Spinal cord (tissue), 9 donors: ENCODE measurements at regions not wholly inside any gene's neighbourhood (a gene's known extent, or its start where the extent isn't known, plus 50 kb on each side); places are given as distances from the start of the nearest gene placed in this dataset.
A peak's percentile ranks its signal among the peaks of the same experiment; 100 is the strongest.
"Not testable (repeated sequence)": the region's sequence is repeated elsewhere in the genome, so short reads cannot be mapped to it uniquely, and the experiment has no call there.

Source experiments
- DNase-seq, 6 donors: peaks; one replicate each; pipeline versions ENCODE4 v3.0.0 to v3.0.0-alpha.2; 2013 to 2015; ENCODE audit warnings: low spot score in 6 of 6, low read depth in 4 of 6
- H3K27ac ChIP-seq: one replicate; pipeline ENCODE4 v1.5.1; 2013; ENCODE audit warnings: low read depth, low read length, control low read depth
- H3K27me3 ChIP-seq: one replicate; pipeline ENCODE4 v1.6.1; 2013; ENCODE audit warnings: low read length; ENCODE audit not compliant: control insufficient read depth, insufficient read depth
- H3K36me3 ChIP-seq: one replicate; pipeline ENCODE4 v1.6.1; 2013; ENCODE audit warnings: low read length; ENCODE audit not compliant: control insufficient read depth, insufficient read depth
- H3K4me1 ChIP-seq: one replicate; pipeline ENCODE4 v1.6.1; 2013; ENCODE audit warnings: low read length; ENCODE audit not compliant: control insufficient read depth, insufficient read depth
- H3K4me3 ChIP-seq: one replicate; pipeline ENCODE4 v1.5.1; 2013; ENCODE audit warnings: low read depth, low read length, control low read depth
- H3K9me3 ChIP-seq: one replicate; pipeline ENCODE4 v1.6.1; 2013; ENCODE audit warnings: low read length; ENCODE audit not compliant: control insufficient read depth, insufficient read depth
- WGBS: methylation state at CpG from one replicate; pipeline ENCODE4 v1.1.5; 2013; ENCODE audit warnings: missing lambda C conversion rate; ENCODE audit not compliant: insufficient coverage; 5-methylcytosine and 5-hydroxymethylcytosine counted together
- donor health status: healthy.

DNA sequence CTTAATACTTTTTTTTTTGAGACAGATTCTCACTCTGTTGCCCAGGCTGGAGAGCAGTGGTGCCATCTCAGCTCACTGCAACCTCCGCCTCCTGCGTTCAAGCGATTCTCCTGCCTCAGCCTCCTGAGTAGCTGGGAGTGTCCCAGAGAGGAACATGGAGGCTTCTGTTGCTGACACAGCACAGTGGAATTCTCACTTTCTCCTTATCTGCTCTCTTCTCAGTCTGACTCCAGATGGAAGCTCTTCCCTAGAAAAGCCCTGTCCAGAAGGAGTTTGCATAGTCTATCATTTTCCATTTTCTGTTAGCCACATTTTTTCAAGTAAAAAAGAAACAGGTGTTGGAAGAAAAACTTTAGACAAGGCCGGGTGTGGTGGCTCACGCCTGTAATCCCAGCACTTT is 98.5 kb upstream of the KIF26B start:
- not testable (repeated sequence) for H3K27ac ChIP-seq, H3K9me3 ChIP-seq, H3K4me3 ChIP-seq, DNase-seq, H3K36me3 ChIP-seq, H3K27me3 ChIP-seq, H3K4me1 ChIP-seq
- 96% methylated on average over 3 of the region's 5 CpGs for WGBS

DNA sequence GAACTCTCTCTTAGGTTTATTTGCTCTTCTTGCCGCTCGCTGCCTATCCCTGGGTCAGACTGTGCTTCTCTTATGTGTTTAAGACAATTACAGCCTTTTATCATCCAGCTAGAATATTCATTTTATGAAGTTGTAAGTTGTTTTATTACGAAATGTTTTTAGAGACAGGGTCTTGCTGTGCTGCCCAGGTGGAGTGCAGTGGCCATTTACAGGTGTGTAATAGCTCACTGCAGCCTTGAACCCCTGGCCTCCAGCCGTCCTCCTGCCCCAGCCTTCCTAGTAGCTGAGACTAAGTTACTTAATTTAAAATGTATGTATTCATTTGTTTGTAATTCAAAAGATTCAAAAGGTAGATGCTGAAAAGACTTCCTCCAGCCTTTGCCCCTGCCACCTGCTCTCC is 99.0 kb upstream of the KIF26B start:
- WGBS = no CpG with 5 or more reads among the region's 4 CpGs
- no peak for DNase-seq

DNA sequence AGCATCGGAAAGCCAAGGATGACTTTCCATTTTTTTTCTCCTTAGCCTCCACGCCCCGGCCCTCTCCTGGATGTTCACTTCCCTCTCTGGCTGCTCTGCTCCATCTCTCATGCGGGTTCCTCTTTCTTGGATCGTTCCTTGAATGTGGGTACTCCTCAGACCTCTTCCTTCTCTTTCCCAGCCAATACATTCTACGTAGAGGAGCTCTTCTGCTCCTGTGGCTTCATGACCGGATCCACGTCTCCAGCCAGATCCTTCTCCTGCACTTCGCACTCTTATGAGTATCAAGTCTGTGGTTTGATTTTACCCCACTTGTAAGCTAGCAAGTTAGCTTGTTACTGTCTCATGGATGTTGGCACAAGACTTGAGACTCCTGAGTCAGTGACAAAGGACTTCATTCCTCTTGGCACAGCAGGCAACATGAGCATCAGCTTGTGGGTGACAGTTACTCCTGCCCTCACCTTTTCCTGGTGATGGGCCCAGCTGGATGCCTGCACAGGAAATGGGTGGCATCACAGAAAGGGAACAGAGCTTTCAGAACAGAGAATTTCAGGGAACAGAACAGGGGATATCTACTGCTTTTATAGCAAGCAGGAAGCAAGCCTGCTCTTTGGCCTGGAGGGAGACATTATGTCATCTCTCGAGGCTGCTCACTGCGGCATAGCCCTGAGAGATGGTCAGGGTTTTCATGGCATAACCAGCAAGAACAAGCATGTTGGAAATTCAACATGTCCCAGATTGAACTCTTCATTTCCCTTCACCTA is 100.1 kb upstream of the KIF26B start:
- Histone ChIP-seq H3K27ac (no peak overlapping the region), H3K4me1 (no peaks in the 10 kb centered on the region), H3K36me3 (no peaks in the 10 kb centered on the region), H3K4me3 (no peak overlapping the region), H3K27me3 (no peaks in the 10 kb centered on the region), H3K9me3 (no peaks in the 10 kb centered on the region)
- no peak for DNase-seq
- 97% methylated on average over 11 of the region's 11 CpGs for WGBS

More for the DNA sequence above, 99.0 kb upstream of the KIF26B start:
- H3K27me3 ChIP-seq = no peaks in the 10 kb centered on the region
- H3K36me3 ChIP-seq = no peaks in the 10 kb centered on the region
- peaks cover 2% of the 10 kb centered on the region for H3K4me1 ChIP-seq
- no peak overlapping the region for H3K27ac ChIP-seq
- H3K4me3 ChIP-seq = no peak overlapping the region
- no peaks in the 10 kb centered on the region for H3K9me3 ChIP-seq

DNA sequence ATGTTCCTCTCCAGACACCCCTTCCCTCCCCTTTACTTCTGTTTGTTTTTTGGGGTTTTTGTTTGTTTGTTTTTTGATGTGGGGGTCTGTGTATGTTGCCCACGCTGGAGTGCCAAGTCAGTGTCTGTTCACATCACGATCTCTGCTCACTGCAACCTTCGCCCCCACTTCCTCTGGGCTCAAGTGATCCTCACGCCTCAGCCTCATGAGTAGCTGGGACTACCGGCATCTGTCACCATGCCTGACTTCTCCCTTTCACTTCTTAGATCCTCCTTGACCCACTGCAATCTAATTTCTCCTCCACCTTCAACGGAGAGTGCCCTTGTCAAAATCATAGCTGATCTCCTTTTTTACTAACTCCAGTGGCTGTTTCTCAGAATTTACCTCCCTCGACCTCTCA is 100.7 kb upstream of the KIF26B start:
- WGBS = 83% methylated on average over 7 of the region's 7 CpGs
- DNase-seq = no peak

DNA sequence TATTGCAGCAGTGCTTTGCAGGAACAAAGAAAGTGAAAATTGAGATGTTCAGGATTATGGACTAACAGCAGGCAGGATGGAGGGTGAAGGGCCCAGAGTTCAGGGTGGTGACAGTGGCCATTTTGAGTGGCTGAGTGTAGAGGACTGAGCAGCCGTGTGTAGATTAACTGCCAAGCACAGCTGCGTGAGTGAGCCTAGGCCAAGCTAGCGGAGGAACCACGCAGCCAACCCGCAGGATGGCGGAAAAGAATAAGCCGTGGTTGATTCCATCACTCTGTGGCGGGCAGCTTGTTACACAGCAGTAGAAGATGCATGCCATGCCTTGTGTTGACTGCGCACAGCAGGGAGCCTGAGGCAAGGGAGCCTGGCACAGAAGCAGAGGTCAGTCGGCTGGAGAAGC is 102.5 kb upstream of the KIF26B start:
- WGBS = 94% methylated on average over 10 of the region's 10 CpGs
- no peaks in the 10 kb centered on the region for H3K9me3 ChIP-seq
- no peak for DNase-seq
- peaks cover 2% of the 10 kb centered on the region for H3K36me3 ChIP-seq
- H3K4me1 ChIP-seq = no peaks in the 10 kb centered on the region
- H3K27me3 ChIP-seq = no peaks in the 10 kb centered on the region
- no peak overlapping the region for H3K4me3 ChIP-seq
- H3K27ac ChIP-seq = no peak overlapping the region

More for the DNA sequence above, 100.7 kb upstream of the KIF26B start:
- Histone ChIP-seq H3K4me3 (no peak overlapping the region), H3K36me3 (no peaks in the 10 kb centered on the region), H3K27me3 (no peaks in the 10 kb centered on the region), H3K9me3 (no peaks in the 10 kb centered on the region), H3K4me1 (no peaks in the 10 kb centered on the region), H3K27ac (no peak overlapping the region)

DNA sequence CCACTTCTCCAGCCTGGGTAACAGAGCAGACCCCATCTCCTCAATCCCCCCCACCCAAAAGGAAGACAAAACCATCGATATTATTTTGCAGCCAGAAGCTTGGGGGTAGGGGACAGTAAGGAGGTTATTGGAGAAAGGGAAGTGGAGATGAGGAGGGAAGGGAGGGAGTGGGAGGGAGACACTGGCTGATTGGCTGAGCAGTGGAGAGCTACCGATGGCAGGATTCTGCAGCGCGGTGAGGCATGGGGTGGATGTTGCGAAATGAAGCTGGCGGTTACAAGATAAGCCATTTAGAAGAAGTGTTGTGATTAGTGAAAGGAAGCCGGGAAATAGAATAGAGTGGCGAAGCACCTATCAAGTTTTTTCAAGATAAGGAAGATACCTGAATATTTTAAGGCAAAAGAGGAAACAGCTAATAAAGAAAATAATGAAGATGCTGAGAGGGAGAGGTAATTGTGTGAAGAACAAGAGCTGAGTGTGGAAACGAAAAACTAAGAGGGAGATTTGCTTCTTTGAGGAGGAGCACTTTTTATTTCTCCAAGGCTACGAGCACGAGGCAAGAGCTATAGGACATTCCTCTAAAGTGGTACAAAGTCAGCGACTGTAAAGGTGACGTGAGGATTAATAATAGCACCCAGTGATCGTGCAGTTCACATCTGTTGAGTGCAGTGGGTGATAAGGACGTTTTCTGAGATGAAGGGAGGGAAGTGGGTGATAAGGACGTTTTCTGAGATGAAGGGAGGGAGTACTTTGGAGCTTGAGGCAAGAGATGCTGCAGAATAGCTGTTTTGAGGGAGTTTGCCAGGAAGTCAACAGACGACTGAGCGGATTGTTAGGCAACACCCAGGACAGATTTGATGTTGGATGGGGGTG is 103.2 kb upstream of the KIF26B start:
- no peak overlapping the region for H3K4me3 ChIP-seq
- H3K27ac ChIP-seq = no peak overlapping the region
- H3K9me3 ChIP-seq = no peaks in the 10 kb centered on the region
- DNase-seq = peak in 1 of 6 donors; percentile 61
- H3K4me1 ChIP-seq = no peaks in the 10 kb centered on the region
- no peaks in the 10 kb centered on the region for H3K27me3 ChIP-seq
- 74% methylated on average over 17 of the region's 18 CpGs for WGBS
- peaks cover 2% of the 10 kb centered on the region for H3K36me3 ChIP-seq

DNA sequence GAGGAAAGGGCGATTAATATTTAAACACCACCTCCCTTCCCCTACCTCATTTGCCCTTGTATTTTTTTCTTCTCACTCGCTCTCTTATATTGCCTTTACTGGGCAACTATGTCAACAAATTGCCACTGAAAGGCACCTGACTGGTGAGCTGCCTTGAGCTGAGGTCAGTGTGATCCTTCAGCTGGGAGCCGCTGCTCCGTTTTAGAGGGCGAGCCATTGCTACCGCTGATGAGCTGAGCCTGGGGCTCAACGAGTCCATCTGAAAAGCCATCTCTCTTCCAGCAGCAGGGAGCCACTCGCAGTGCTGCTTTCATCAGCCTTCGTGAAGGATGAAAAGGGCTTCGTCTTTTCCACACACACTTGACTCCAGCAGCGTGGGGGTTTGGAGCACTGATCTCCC is 108.0 kb upstream of the KIF26B start:
- H3K36me3 ChIP-seq = peaks cover 2% of the 10 kb centered on the region
- H3K27ac ChIP-seq = no peak overlapping the region
- 44% methylated on average over 8 of the region's 11 CpGs for WGBS
- H3K4me3 ChIP-seq = no peak overlapping the region
- H3K9me3 ChIP-seq = no peaks in the 10 kb centered on the region
- H3K4me1 ChIP-seq = peaks cover 9% of the 10 kb centered on the region
- peak in 1 of 6 donors; percentile 60 for DNase-seq
- no peaks in the 10 kb centered on the region for H3K27me3 ChIP-seq

DNA sequence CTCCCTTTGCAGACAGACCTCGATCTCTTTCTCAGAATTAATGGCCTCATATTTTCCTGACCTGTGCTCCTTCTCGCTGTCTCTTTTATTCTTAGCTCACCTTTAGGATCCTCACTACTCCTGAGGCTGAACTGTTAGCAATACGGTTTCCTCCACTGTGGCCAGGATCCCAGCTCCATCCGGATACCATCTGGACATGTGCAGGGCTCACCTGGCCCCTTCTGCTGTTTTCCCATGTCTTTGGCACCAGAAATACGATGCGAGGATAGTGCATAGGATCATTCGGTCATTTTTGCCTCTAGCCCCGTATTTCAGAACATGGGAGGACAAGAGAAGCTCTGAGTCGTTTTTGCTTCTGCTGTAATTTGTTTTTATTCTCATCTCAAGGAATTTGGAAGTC is 108.5 kb upstream of the KIF26B start:
- H3K9me3 ChIP-seq = no peaks in the 10 kb centered on the region
- H3K27me3 ChIP-seq = no peaks in the 10 kb centered on the region
- no peak overlapping the region for H3K4me3 ChIP-seq
- 83% methylated on average over 7 of the region's 9 CpGs for whole genome bisulfite sequencing
- peaks cover 9% of the 10 kb centered on the region for H3K4me1 ChIP-seq
- peak in 1 of 6 donors; percentile 4 for DNase-seq
- peaks cover 2% of the 10 kb centered on the region for H3K36me3 ChIP-seq
- no peak overlapping the region for H3K27ac ChIP-seq

DNA sequence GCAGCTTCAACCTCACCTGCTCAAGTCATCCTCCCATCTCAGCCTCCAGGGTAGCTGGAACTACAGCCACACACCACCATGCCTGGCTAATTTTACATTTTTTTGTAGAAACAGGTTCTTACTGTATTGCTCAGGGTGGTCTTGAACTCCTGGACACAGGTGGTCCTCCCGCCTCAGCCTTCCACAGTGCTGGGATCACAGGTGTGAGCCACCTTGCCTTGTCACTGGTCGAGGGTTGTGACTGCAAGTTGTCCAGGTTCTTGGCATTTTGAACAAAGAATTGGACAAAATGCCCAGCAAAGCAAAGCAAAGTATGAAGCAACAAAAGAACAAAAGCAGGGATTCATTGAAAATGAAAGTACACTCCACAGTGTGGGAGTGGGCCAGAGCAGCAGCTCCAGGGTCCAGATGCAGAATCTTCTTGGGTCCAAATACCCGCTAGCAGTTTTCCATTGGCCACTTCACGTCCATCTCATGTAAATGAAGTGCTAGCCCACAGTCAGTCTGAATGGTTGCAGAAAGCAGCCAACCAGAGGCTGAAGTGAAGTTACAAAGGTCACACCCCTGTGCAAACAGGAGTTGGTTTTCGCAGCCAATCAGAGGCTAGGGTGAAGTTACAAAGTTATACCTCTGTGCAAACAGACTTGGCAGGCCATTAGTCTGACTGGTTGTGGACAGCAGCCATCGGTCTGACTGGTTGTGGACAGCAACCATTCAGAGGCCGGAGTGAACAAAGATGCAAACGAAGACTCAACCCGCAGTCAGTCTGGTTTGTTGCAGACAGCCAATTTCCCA is 109.5 kb upstream of the KIF26B start:
- H3K27ac ChIP-seq = peak overlapping the region; percentile 22
- H3K4me3 ChIP-seq = no peak overlapping the region
- no peaks in the 10 kb centered on the region for H3K9me3 ChIP-seq
- H3K27me3 ChIP-seq = no peaks in the 10 kb centered on the region
- peak in 2 of 6 donors; percentile 6 to 43 for DNase-seq
- H3K4me1 ChIP-seq = peaks cover 9% of the 10 kb centered on the region
- 62% methylated on average over 7 of the region's 9 CpGs for WGBS
- H3K36me3 ChIP-seq = peaks cover 2% of the 10 kb centered on the region
